ENCODE measurements at regions not wholly inside any gene's neighbourhood (a gene's known extent, or its start where the extent isn't known, plus 50 kb on each side); places are given as distances from the start of the nearest gene placed in this dataset.

DNA sequence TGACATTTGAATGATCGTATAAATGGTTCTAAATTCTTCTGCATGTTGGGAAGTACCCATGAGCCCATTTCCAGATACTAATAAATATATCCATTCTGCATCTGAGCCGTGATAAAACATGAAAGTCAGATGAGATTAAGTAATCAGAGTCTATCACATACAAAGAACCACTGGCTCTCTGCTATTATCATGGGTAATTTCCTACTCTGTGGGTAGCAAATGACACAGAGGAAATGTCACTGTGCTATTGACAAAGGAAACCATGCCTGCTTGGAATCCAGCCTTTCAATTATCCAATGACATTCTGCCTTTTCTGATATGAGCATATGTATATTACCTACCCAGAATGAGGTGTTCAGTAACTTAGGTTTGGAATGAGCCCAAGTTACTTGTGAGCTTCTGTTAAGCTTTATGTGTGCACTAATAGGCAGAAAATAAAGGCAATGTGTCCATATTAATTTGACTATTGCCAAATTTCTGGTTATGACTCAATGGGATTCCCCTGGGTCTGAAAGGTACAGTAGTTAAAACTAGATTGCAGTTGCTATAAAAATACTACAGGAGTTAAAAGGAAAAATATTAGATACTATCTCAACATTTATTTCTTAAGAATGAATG, 238.7 kb upstream of the KCNIP4 start:
- H3K4me1 ChIP-seq (ENCODE audit: control insufficient read depth, low read depth, low read length): peaks cover 12% of the 10 kb centered on the region
- H3K18ac ChIP-seq (ENCODE audit: low read length): peak overlapping the region; percentile 64
- peak overlapping the region; percentile 82 for H2BK120ac ChIP-seq (ENCODE audit: low read depth, low read length)
- no peak overlapping the region for H3K23ac ChIP-seq (ENCODE audit: low read length)
- H3K56ac ChIP-seq (ENCODE audit: low read length): no peak overlapping the region
- H3K79me1 ChIP-seq (ENCODE audit: low read length): no peaks in the 10 kb centered on the region
- H3K4ac ChIP-seq (ENCODE audit: low read depth, low read length): no peak overlapping the region
- no peak overlapping the region for H3K9ac ChIP-seq (ENCODE audit: low read length)
- H3K79me2 ChIP-seq (ENCODE audit: control insufficient read depth, insufficient read depth, low read length): no peaks in the 10 kb centered on the region
- no CpG with 5 or more reads among the region's 2 CpGs for WGBS (ENCODE audit: extremely low coverage, insufficient coverage, low lambda C conversion rate)
- H2BK15ac ChIP-seq (replicated peaks; ENCODE audit: low read depth): no peak overlapping the region
- no peak overlapping the region for H4K8ac ChIP-seq (ENCODE audit: low read depth, low read length)
- H4K5ac ChIP-seq (ENCODE audit: low read length): no peak overlapping the region
- no peak overlapping the region for H2BK5ac ChIP-seq (ENCODE audit: low read length)
- peak; percentile 66 for DNase-seq
- no peaks in the 10 kb centered on the region for H3K36me3 ChIP-seq (ENCODE audit: control insufficient read depth, insufficient read depth, low read length)
- H3K4me2 ChIP-seq (ENCODE audit: low read length): no peak overlapping the region
- no peak overlapping the region for H2AK5ac ChIP-seq (ENCODE audit: low read length)
- H3K27ac ChIP-seq (ENCODE audit: low read depth, low read length): peak overlapping the region; percentile 28
- H3K27me3 ChIP-seq (ENCODE audit: insufficient read depth, low read length, poor library complexity): no peaks in the 10 kb centered on the region
- no peak overlapping the region for H3K4me3 ChIP-seq (ENCODE audit: low read length)

DNA sequence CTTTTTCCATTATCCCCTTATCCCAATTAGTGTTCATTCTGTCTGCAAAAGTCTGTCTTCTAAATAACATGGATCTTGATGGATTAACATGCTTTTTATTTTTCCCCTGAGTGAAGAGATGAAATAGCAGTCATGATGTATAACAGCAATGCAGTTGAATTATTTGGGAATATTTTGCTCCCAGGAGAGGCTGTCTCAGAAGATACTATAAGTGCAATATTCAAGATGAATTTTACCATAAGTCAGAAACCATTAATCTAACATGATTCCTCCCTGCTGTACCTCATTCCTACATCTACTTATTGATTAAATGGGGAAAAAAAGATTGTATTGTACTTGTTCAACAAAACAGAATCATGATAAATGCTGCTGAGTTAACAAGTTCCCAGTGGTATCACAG, 233.2 kb upstream of the KCNIP4 start:
- no peak overlapping the region for H2AK5ac ChIP-seq (ENCODE audit: low read length)
- no peak overlapping the region for H4K5ac ChIP-seq (ENCODE audit: low read length)
- H3K4ac ChIP-seq (ENCODE audit: low read depth, low read length): no peak overlapping the region

DNA sequence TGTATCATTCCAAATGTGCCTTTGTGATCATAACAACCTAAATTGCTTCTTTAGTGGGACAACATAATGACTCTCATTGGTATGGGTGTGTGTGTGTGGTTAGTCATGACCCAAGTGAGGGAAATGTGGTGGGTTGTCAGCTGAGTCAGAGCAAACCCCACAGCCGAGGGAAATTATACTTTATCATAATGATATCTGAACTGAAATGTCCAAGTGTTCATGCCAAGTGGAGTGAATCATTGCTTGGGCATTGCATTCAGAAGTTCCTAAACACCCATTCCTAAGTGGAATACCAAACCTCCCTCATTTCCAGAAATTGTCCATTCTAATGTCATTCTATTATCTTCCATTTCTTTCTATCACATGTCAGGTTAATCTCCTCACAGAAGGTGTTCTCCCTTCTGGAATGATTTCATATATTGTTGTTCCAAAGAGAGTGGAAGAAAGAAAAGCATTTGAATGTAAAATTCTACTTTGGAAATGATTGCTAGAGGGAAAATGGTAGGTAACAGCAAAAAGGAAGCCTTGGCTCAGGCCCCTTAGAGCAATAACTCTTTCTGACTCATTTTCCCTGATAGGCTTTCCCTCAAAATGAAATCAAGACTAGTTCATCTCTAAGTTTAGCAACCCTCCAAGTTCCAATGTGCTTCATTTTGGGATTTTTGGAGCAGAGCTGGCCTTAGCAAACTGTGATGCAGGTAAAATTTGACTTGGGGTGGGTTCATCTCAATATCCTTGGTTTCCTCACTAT, 230.7 kb upstream of the KCNIP4 start:
- Histone ChIP-seq H2AK5ac (ENCODE audit: low read length) (no peak overlapping the region), H3K4ac (ENCODE audit: low read depth, low read length) (no peak overlapping the region), H2BK120ac (ENCODE audit: low read depth, low read length) (no peak overlapping the region), H3K23ac (ENCODE audit: low read length) (no peak overlapping the region), H2BK5ac (ENCODE audit: low read length) (no peak overlapping the region), H3K36me3 (ENCODE audit: control insufficient read depth, insufficient read depth, low read length) (no peaks in the 10 kb centered on the region), H3K79me2 (ENCODE audit: control insufficient read depth, insufficient read depth, low read length) (no peaks in the 10 kb centered on the region), H3K56ac (ENCODE audit: low read length) (no peak overlapping the region), H3K4me1 (ENCODE audit: control insufficient read depth, low read depth, low read length) (no peaks in the 10 kb centered on the region), H3K4me2 (ENCODE audit: low read length) (no peak overlapping the region), H3K27me3 (ENCODE audit: insufficient read depth, low read length, poor library complexity) (no peaks in the 10 kb centered on the region), H3K18ac (ENCODE audit: low read length) (no peak overlapping the region), H3K79me1 (ENCODE audit: low read length) (no peaks in the 10 kb centered on the region), H4K5ac (ENCODE audit: low read length) (no peak overlapping the region), H3K9ac (ENCODE audit: low read length) (no peak overlapping the region), H3K4me3 (ENCODE audit: low read length) (no peak overlapping the region), H3K27ac (ENCODE audit: low read depth, low read length) (no peak overlapping the region), H2BK15ac (replicated peaks; ENCODE audit: low read depth) (no peak overlapping the region), H4K8ac (ENCODE audit: low read depth, low read length) (no peak overlapping the region)
- no peak for DNase-seq
- WGBS (ENCODE audit: extremely low coverage, insufficient coverage, low lambda C conversion rate): no CpG with 5 or more reads among the region's 1 CpG

More for the DNA sequence above, 233.2 kb upstream of the KCNIP4 start:
- H3K79me2 ChIP-seq (ENCODE audit: control insufficient read depth, insufficient read depth, low read length): no peaks in the 10 kb centered on the region
- H3K36me3 ChIP-seq (ENCODE audit: control insufficient read depth, insufficient read depth, low read length): no peaks in the 10 kb centered on the region
- no peaks in the 10 kb centered on the region for H3K79me1 ChIP-seq (ENCODE audit: low read length)
- H3K23ac ChIP-seq (ENCODE audit: low read length): no peak overlapping the region
- H3K9ac ChIP-seq (ENCODE audit: low read length): no peak overlapping the region
- no peak overlapping the region for H2BK15ac ChIP-seq (replicated peaks; ENCODE audit: low read depth)
- H3K4me1 ChIP-seq (ENCODE audit: control insufficient read depth, low read depth, low read length): no peaks in the 10 kb centered on the region
- no peak overlapping the region for H3K18ac ChIP-seq (ENCODE audit: low read length)
- no peaks in the 10 kb centered on the region for H3K27me3 ChIP-seq (ENCODE audit: insufficient read depth, low read length, poor library complexity)
- H4K8ac ChIP-seq (ENCODE audit: low read depth, low read length): no peak overlapping the region
- no peak for DNase-seq
- no peak overlapping the region for H2BK120ac ChIP-seq (ENCODE audit: low read depth, low read length)
- no peak overlapping the region for H2BK5ac ChIP-seq (ENCODE audit: low read length)
- H3K56ac ChIP-seq (ENCODE audit: low read length): no peak overlapping the region
- no peak overlapping the region for H3K27ac ChIP-seq (ENCODE audit: low read depth, low read length)
- H3K4me2 ChIP-seq (ENCODE audit: low read length): no peak overlapping the region
- H3K4me3 ChIP-seq (ENCODE audit: low read length): no peak overlapping the region

DNA sequence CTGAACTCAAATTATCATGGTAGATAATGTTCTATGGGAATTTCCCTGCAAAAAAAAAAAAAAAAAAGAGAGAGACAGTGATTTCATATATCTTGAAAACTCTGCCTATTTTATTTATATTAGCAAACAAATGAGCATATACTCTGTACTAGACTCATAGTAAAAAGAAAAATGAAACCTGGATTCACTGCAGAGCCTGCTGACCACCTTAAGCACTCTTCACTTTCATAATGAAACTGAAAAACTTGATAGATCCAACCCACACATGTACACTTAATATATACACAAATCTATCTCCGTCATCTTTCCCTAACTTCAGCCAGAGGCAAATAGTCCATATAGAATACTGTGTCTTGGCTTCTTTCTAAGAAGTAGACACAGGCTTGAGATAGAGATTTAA, 226.1 kb upstream of the KCNIP4 start:
- no peak overlapping the region for H3K56ac ChIP-seq (ENCODE audit: low read length)
- no peak overlapping the region for H2BK5ac ChIP-seq (ENCODE audit: low read length)
- H2AK5ac ChIP-seq (ENCODE audit: low read length): no peak overlapping the region
- H2BK15ac ChIP-seq (replicated peaks; ENCODE audit: low read depth): no peak overlapping the region
- H3K4me1 ChIP-seq (ENCODE audit: control insufficient read depth, low read depth, low read length): no peaks in the 10 kb centered on the region
- H4K8ac ChIP-seq (ENCODE audit: low read depth, low read length): no peak overlapping the region
- H3K27ac ChIP-seq (ENCODE audit: low read depth, low read length): no peak overlapping the region
- no peak overlapping the region for H3K4ac ChIP-seq (ENCODE audit: low read depth, low read length)
- no peak for DNase-seq
- no peak overlapping the region for H4K5ac ChIP-seq (ENCODE audit: low read length)
- H3K27me3 ChIP-seq (ENCODE audit: insufficient read depth, low read length, poor library complexity): no peaks in the 10 kb centered on the region
- H3K23ac ChIP-seq (ENCODE audit: low read length): no peak overlapping the region
- H3K4me3 ChIP-seq (ENCODE audit: low read length): no peak overlapping the region
- H3K36me3 ChIP-seq (ENCODE audit: control insufficient read depth, insufficient read depth, low read length): no peaks in the 10 kb centered on the region
- no peak overlapping the region for H3K9ac ChIP-seq (ENCODE audit: low read length)
- no peak overlapping the region for H3K4me2 ChIP-seq (ENCODE audit: low read length)
- 100% methylated on average over 1 of the region's 1 CpG for WGBS (ENCODE audit: extremely low coverage, insufficient coverage, low lambda C conversion rate)
- no peaks in the 10 kb centered on the region for H3K79me1 ChIP-seq (ENCODE audit: low read length)
- no peak overlapping the region for H3K18ac ChIP-seq (ENCODE audit: low read length)
- no peak overlapping the region for H2BK120ac ChIP-seq (ENCODE audit: low read depth, low read length)
- H3K79me2 ChIP-seq (ENCODE audit: control insufficient read depth, insufficient read depth, low read length): no peaks in the 10 kb centered on the region

DNA sequence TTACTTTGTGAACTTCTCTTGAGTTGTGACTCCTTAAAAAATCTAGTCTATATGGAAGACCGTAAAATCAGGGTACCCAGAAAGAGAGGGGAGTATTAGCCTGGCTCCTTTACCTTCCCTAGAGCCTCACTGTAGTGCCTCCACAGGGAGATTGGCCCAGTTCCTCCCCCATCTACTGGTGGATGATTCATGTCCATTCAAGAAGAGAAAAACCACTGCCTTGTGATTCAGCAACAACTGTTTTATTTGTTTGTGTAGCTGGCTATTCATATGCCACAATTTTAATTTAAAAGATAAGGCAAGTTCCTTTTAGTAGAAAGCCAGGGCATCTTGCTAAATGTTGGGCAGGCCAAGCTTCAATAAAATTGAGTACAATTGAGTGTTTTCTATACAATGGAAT, 221.8 kb upstream of the KCNIP4 start:
- Histone ChIP-seq H3K4me3 (ENCODE audit: low read length) (no peak overlapping the region), H3K4me1 (ENCODE audit: control insufficient read depth, low read depth, low read length) (no peaks in the 10 kb centered on the region), H2BK5ac (ENCODE audit: low read length) (no peak overlapping the region), H3K27ac (ENCODE audit: low read depth, low read length) (no peak overlapping the region), H2BK15ac (replicated peaks; ENCODE audit: low read depth) (no peak overlapping the region), H3K4me2 (ENCODE audit: low read length) (no peak overlapping the region), H3K36me3 (ENCODE audit: control insufficient read depth, insufficient read depth, low read length) (no peaks in the 10 kb centered on the region), H3K4ac (ENCODE audit: low read depth, low read length) (no peak overlapping the region), H3K18ac (ENCODE audit: low read length) (peak overlapping the region; percentile 51), H3K23ac (ENCODE audit: low read length) (no peak overlapping the region), H3K56ac (ENCODE audit: low read length) (no peak overlapping the region), H3K27me3 (ENCODE audit: insufficient read depth, low read length, poor library complexity) (no peaks in the 10 kb centered on the region), H4K5ac (ENCODE audit: low read length) (no peak overlapping the region), H3K79me2 (ENCODE audit: control insufficient read depth, insufficient read depth, low read length) (no peaks in the 10 kb centered on the region), H3K79me1 (ENCODE audit: low read length) (no peaks in the 10 kb centered on the region), H3K9ac (ENCODE audit: low read length) (no peak overlapping the region), H4K8ac (ENCODE audit: low read depth, low read length) (no peak overlapping the region), H2BK120ac (ENCODE audit: low read depth, low read length) (no peak overlapping the region), H2AK5ac (ENCODE audit: low read length) (no peak overlapping the region)
- no peak for DNase-seq
- no CpG with 5 or more reads among the region's 1 CpG for WGBS (ENCODE audit: extremely low coverage, insufficient coverage, low lambda C conversion rate)

DNA sequence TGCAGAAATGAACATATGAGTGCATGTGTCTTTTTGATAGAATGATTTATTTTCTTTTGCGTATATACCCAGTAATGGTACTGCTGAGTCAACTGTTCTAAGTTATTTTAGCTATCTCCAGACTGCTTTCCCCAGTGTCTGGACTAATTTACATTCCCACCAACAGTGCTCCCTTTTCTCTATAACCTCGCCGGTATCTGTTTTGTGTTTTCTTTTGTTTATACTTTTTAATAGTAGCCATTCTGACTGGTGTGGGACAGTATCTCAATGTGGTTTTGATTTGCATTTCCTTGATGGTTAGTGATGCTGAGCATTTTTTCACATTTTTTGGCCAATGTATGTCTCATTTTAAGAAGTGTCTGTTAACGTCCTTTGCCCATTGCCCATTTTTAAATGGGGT, 218.6 kb upstream of the KCNIP4 start:
- H4K5ac ChIP-seq (ENCODE audit: low read length): no peak overlapping the region
- H2BK120ac ChIP-seq (ENCODE audit: low read depth, low read length): no peak overlapping the region
- H3K9ac ChIP-seq (ENCODE audit: low read length): no peak overlapping the region
- H3K79me2 ChIP-seq (ENCODE audit: control insufficient read depth, insufficient read depth, low read length): no peaks in the 10 kb centered on the region
- no peak overlapping the region for H3K56ac ChIP-seq (ENCODE audit: low read length)
- H2BK15ac ChIP-seq (replicated peaks; ENCODE audit: low read depth): no peak overlapping the region
- H3K4me3 ChIP-seq (ENCODE audit: low read length): no peak overlapping the region
- no peak overlapping the region for H3K18ac ChIP-seq (ENCODE audit: low read length)
- no CpG with 5 or more reads among the region's 4 CpGs for WGBS (ENCODE audit: extremely low coverage, insufficient coverage, low lambda C conversion rate)
- no peak overlapping the region for H2AK5ac ChIP-seq (ENCODE audit: low read length)
- H3K27ac ChIP-seq (ENCODE audit: low read depth, low read length): no peak overlapping the region
- no peak for DNase-seq
- no peaks in the 10 kb centered on the region for H3K27me3 ChIP-seq (ENCODE audit: insufficient read depth, low read length, poor library complexity)
- no peaks in the 10 kb centered on the region for H3K79me1 ChIP-seq (ENCODE audit: low read length)
- no peak overlapping the region for H3K4ac ChIP-seq (ENCODE audit: low read depth, low read length)
- no peak overlapping the region for H3K23ac ChIP-seq (ENCODE audit: low read length)
- H4K8ac ChIP-seq (ENCODE audit: low read depth, low read length): no peak overlapping the region
- H3K36me3 ChIP-seq (ENCODE audit: control insufficient read depth, insufficient read depth, low read length): no peaks in the 10 kb centered on the region
- no peak overlapping the region for H3K4me2 ChIP-seq (ENCODE audit: low read length)
- H3K4me1 ChIP-seq (ENCODE audit: control insufficient read depth, low read depth, low read length): no peaks in the 10 kb centered on the region
- no peak overlapping the region for H2BK5ac ChIP-seq (ENCODE audit: low read length)

Measured in mesendoderm (in vitro differentiated cells).